ENCODE measurements at regions not wholly inside any gene's neighbourhood (a gene's known extent, or its start where the extent isn't known, plus 50 kb on each side); places are given as distances from the start of the nearest gene placed in this dataset.

DNA sequence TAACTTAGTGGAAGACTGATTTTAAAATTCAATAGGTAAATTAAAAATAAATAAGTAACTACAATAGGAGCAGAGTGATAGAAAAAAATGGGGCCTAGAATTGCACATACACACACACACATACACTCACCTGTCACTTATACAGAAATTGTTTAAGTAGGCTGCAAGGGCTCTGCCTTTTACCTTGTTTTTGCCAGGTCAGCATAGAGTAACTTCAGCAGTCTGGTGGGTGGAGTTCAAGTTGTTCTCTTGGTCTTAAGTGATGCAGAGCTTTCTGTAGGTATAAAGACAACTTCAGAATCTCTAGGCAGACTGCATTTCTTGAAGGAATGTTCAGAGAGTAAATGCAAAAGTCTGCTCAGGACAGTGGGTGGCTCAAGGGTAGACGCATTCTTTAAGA is 457.0 kb downstream of the INHBA start:
- no peak overlapping the region for H3K18ac ChIP-seq (ENCODE audit: insufficient read length, low read depth, low read length)
- H3K27me3 ChIP-seq (ENCODE audit: insufficient read depth, low read length) = no peaks in the 10 kb centered on the region
- no peak overlapping the region for H4K8ac ChIP-seq (replicated peaks; ENCODE audit: insufficient read length, low read depth, low read length)
- Mint-ChIP-seq H3K4me1 (peaks cover 2% of the 10 kb centered on the region in 2 experiments), H3K27me3 (ENCODE audit: low read depth) (peaks cover 2% of the 10 kb centered on the region; the same call in 1 of the 2 replicates), H3K27ac (no peak overlapping the region), H3K4me3 (no peak overlapping the region), H3K9me3 (peaks cover 5 to 6% of the 10 kb centered on the region in 2 experiments; a peak in 2 of 5 replicates), H3K36me3 (ENCODE audit: insufficient read depth in 1 of 3, low read depth in 3 of 3) (peaks cover 0 to 5% (median 0%) of the 10 kb centered on the region in 3 experiments; a peak in 2 of 7 replicates)
- H3K79me2 ChIP-seq (ENCODE audit: insufficient read depth, low read length) = no peaks in the 10 kb centered on the region
- H3K9me3 ChIP-seq (ENCODE audit: control insufficient read depth, low read depth, low read length) = no peaks in the 10 kb centered on the region
- no peak for DNase-seq
- H3K56ac ChIP-seq (ENCODE audit: insufficient read length, low read depth, low read length) = no peak overlapping the region
- no peak overlapping the region for H3K27ac ChIP-seq (ENCODE audit: insufficient read length, low read depth, low read length)
- no peak overlapping the region for H3K4me2 ChIP-seq (ENCODE audit: insufficient read depth, insufficient read length, low read length)
- no peak overlapping the region for H3K23ac ChIP-seq (ENCODE audit: insufficient read length, low read depth, low read length)
- H3K4me1 ChIP-seq (ENCODE audit: insufficient read depth, low read length) = no peaks in the 10 kb centered on the region
- H3K9ac ChIP-seq (ENCODE audit: extremely low read depth, insufficient read length, low read length) = no peak overlapping the region
- H4K20me1 ChIP-seq (ENCODE audit: control insufficient read depth, insufficient read depth, insufficient read length) = no peaks in the 10 kb centered on the region
- H3K4ac ChIP-seq (ENCODE audit: low read depth, low read length) = no peak overlapping the region
- H4K5ac ChIP-seq (ENCODE audit: insufficient read length, low read depth, low read length) = no peak overlapping the region
- no CpG with 5 or more reads among the region's 1 CpG for WGBS (ENCODE audit: extremely low coverage, insufficient read length, low lambda C conversion rate)
- H2BK20ac ChIP-seq (ENCODE audit: low read depth, low read length, poor library complexity, severe bottlenecking) = no peak overlapping the region
- no peak overlapping the region for H4K91ac ChIP-seq (ENCODE audit: insufficient read length, low read depth, low read length)
- no peak overlapping the region for H3T11ph ChIP-seq (ENCODE audit: low read length)
- no peak overlapping the region for H2AK5ac ChIP-seq (ENCODE audit: insufficient read length, low read length)
- H2BK15ac ChIP-seq (ENCODE audit: low read depth, low read length) = no peak overlapping the region
- TF ChIP-seq, protein P1, sequence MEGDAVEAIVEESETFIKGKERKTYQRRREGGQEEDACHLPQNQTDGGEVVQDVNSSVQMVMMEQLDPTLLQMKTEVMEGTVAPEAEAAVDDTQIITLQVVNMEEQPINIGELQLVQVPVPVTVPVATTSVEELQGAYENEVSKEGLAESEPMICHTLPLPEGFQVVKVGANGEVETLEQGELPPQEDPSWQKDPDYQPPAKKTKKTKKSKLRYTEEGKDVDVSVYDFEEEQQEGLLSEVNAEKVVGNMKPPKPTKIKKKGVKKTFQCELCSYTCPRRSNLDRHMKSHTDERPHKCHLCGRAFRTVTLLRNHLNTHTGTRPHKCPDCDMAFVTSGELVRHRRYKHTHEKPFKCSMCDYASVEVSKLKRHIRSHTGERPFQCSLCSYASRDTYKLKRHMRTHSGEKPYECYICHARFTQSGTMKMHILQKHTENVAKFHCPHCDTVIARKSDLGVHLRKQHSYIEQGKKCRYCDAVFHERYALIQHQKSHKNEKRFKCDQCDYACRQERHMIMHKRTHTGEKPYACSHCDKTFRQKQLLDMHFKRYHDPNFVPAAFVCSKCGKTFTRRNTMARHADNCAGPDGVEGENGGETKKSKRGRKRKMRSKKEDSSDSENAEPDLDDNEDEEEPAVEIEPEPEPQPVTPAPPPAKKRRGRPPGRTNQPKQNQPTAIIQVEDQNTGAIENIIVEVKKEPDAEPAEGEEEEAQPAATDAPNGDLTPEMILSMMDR (conservative IDR thresholded peaks at IDR 0.05) = no peak
- H2BK12ac ChIP-seq (ENCODE audit: insufficient read length, low read depth, low read length) = no peak overlapping the region
- H2BK5ac ChIP-seq (ENCODE audit: insufficient read length, low read length) = no peak overlapping the region
- no peak overlapping the region for H2BK120ac ChIP-seq (ENCODE audit: low read depth, low read length, poor library complexity, severe bottlenecking)
- H2AFZ ChIP-seq (ENCODE audit: low read length) = no peak overlapping the region
- no peaks in the 10 kb centered on the region for H3K23me2 ChIP-seq (ENCODE audit: insufficient read length, low read depth, low read length, poor library complexity, severe bottlenecking)
- no peaks in the 10 kb centered on the region for H3K79me1 ChIP-seq (ENCODE audit: insufficient read depth, low read depth, low read length, poor library complexity, severe bottlenecking)
- H3K14ac ChIP-seq (ENCODE audit: insufficient read depth, low read length) = no peak overlapping the region

All from H9 (cell line).